CD8-positive, alpha-beta memory T cell (primary cell): ENCODE measurements at regions not wholly inside any gene's neighbourhood (a gene's known extent, or its start where the extent isn't known, plus 50 kb on each side); places are given as distances from the start of the nearest gene placed in this dataset.

ENCODE experiments used
- CTCF ChIA-PET: fragments of 350-600 bp; sonication (Branson Sonifier 250); formaldehyde crosslinking; loops from one replicate; lab custom pipeline; 2021; ENCODE audit warnings: antibody characterized with exemption; lab: Charles Lee
- POLR2A ChIA-PET: fragments of 350-600 bp; sonication (Branson Sonifier 250); formaldehyde crosslinking; loops from one replicate; lab custom pipeline; 2021; ENCODE audit warnings: antibody characterized with exemption; lab: Charles Lee
- DNase-seq, 5 donors: peaks; one replicate each; pipeline versions ENCODE4 v3.0.0 to v3.0.0-alpha.2; 2020 to 2022; ENCODE audit warnings: mixed read lengths in 1 of 5
- H3K27ac ChIP-seq: one replicate; pipeline ENCODE4 v1.7.0; 2013; ENCODE audit warnings: low read depth, mild to moderate bottlenecking, low read length, moderate library complexity
- H3K27me3 ChIP-seq: 2 replicates; pipeline ENCODE4 v1.7.0; 2013; ENCODE audit warnings: low read length, mild to moderate bottlenecking; ENCODE audit not compliant: insufficient read depth, poor library complexity, severe bottlenecking
- H3K36me3 ChIP-seq: 2 replicates; pipeline ENCODE4 v1.7.0; 2013; ENCODE audit warnings: mild to moderate bottlenecking, low read length, moderate library complexity; ENCODE audit not compliant: insufficient read depth
- H3K4me1 ChIP-seq: 2 replicates; pipeline ENCODE4 v1.7.0; 2013; ENCODE audit warnings: mild to moderate bottlenecking, low read length, moderate library complexity; ENCODE audit not compliant: insufficient read depth
- H3K4me3 ChIP-seq: 2 replicates; pipeline ENCODE4 v1.7.0; 2013; ENCODE audit warnings: mild to moderate bottlenecking, low read length
- H3K9me3 ChIP-seq: 2 replicates; pipeline ENCODE4 v1.7.0; 2013; ENCODE audit warnings: mild to moderate bottlenecking, low read length
- H3K27ac Mint-ChIP-seq, 8 donors: one replicate each; pipeline ENCODE4 v1.8.0; 2020 to 2021; ENCODE audit warnings: mixed read lengths in 8 of 8, mild to moderate bottlenecking in 6 of 8, inconsistent platforms in 3 of 8, moderate library complexity in 3 of 8
- H3K27me3 Mint-ChIP-seq, 2 donors: one replicate each; pipeline ENCODE4 v1.8.0; 2020 to 2021; ENCODE audit warnings: mixed read lengths in 2 of 2, mild to moderate bottlenecking in 1 of 2, moderate library complexity in 1 of 2
- H3K36me3 Mint-ChIP-seq, 3 donors: one replicate each; pipeline ENCODE4 v1.8.0; 2020 to 2021; ENCODE audit warnings: mixed read lengths in 3 of 3, inconsistent platforms in 1 of 3, mild to moderate bottlenecking in 1 of 3
- H3K4me1 Mint-ChIP-seq, 3 donors: one replicate each; pipeline ENCODE4 v1.8.0; 2020 to 2021; ENCODE audit warnings: mixed read lengths in 3 of 3, inconsistent platforms in 1 of 3, mild to moderate bottlenecking in 1 of 3
- H3K4me3 Mint-ChIP-seq, 7 donors: one replicate each; pipeline ENCODE4 v1.8.0; 2020 to 2021; ENCODE audit warnings: mixed read lengths in 7 of 7, mild to moderate bottlenecking in 6 of 7, moderate library complexity in 4 of 7, inconsistent platforms in 2 of 7
- H3K9me3 Mint-ChIP-seq, 5 donors: one replicate each; pipeline ENCODE4 v1.8.0; 2020 to 2022; ENCODE audit warnings: mixed read lengths in 5 of 5, mild to moderate bottlenecking in 3 of 5, moderate library complexity in 2 of 5, inconsistent platforms in 1 of 5

- no peak overlapping the region for H3K27ac Mint-ChIP-seq
- Histone ChIP-seq H3K27ac (no peak overlapping the region), H3K4me3 (no peak overlapping the region), H3K4me1 (no peaks in the 10 kb centered on the region), H3K9me3 (no peaks in the 10 kb centered on the region), H3K27me3 (no peaks in the 10 kb centered on the region), H3K36me3 (no peaks in the 10 kb centered on the region)
- no peaks in the 10 kb centered on the region for H3K4me1 Mint-ChIP-seq
- peak in 1 of 5 donors; percentile 30 for DNase-seq
- CTCF ChIA-PET, result no interaction called here
- no peak overlapping the region for H3K4me3 Mint-ChIP-seq
- H3K27me3 Mint-ChIP-seq, result peaks cover 0 to 4% of the 10 kb centered on the region in 2 donors
- no peaks in the 10 kb centered on the region for H3K9me3 Mint-ChIP-seq
- POLR2A ChIA-PET, result no interaction called here
- no peaks in the 10 kb centered on the region for H3K36me3 Mint-ChIP-seq
Observed at GRCh38 chr2:120899771-120900170, 164.1 kb downstream of the GLI2 start.

- H3K4me1 Mint-ChIP-seq, result no peaks in the 10 kb centered on the region
- H3K4me3 ChIP-seq, result no peak overlapping the region
Observed at GRCh38 chr2:120901201-120901600, 165.5 kb downstream of the GLI2 start.

GRCh38 chr2:120902592-120902991 lies 166.9 kb downstream of the GLI2 start:
- Histone ChIP-seq H3K9me3 (no peaks in the 10 kb centered on the region), H3K27me3 (no peaks in the 10 kb centered on the region), H3K36me3 (no peaks in the 10 kb centered on the region), H3K4me1 (no peaks in the 10 kb centered on the region), H3K27ac (no peak overlapping the region), H3K4me3 (no peak overlapping the region)
- H3K4me1 Mint-ChIP-seq, result no peaks in the 10 kb centered on the region
- H3K4me3 Mint-ChIP-seq, result no peak overlapping the region
- H3K36me3 Mint-ChIP-seq, result no peaks in the 10 kb centered on the region
- ChIA-PET CTCF (no interaction called here), POLR2A (no interaction called here)
- DNase-seq, result peak in 1 of 5 donors; percentile 34
- H3K27ac Mint-ChIP-seq, result no peak overlapping the region
- no peaks in the 10 kb centered on the region for H3K9me3 Mint-ChIP-seq
- H3K27me3 Mint-ChIP-seq, result no peaks in the 10 kb centered on the region

More at GRCh38 chr2:120901201-120901600, 165.5 kb downstream of the GLI2 start:
- H3K36me3 Mint-ChIP-seq, result no peaks in the 10 kb centered on the region
- peaks cover 0 to 2% of the 10 kb centered on the region in 2 donors for H3K27me3 Mint-ChIP-seq
- Histone ChIP-seq H3K36me3 (no peaks in the 10 kb centered on the region), H3K9me3 (no peaks in the 10 kb centered on the region), H3K27me3 (no peaks in the 10 kb centered on the region), H3K27ac (no peak overlapping the region), H3K4me1 (no peaks in the 10 kb centered on the region)
- H3K27ac Mint-ChIP-seq, result no peak overlapping the region
- CTCF ChIA-PET, result no interaction called here
- DNase-seq, result peak in 1 of 5 donors; percentile 13
- H3K4me3 Mint-ChIP-seq, result peak overlapping the region in 1 of 7 donors; percentile 20
- POLR2A ChIA-PET, result no interaction called here
- H3K9me3 Mint-ChIP-seq, result no peaks in the 10 kb centered on the region

GRCh38 chr2:120904379-120904778 lies 168.7 kb downstream of the GLI2 start:
- Mint-ChIP-seq H3K4me3 (no peak overlapping the region), H3K27ac (no peak overlapping the region), H3K9me3 (no peaks in the 10 kb centered on the region), H3K27me3 (no peaks in the 10 kb centered on the region), H3K4me1 (no peaks in the 10 kb centered on the region), H3K36me3 (no peaks in the 10 kb centered on the region)
- CTCF ChIA-PET, result no interaction called here
- no peak overlapping the region for H3K4me3 ChIP-seq
- no peaks in the 10 kb centered on the region for H3K9me3 ChIP-seq
- H3K36me3 ChIP-seq, result no peaks in the 10 kb centered on the region
- peak in 1 of 5 donors; percentile 16 for DNase-seq
- H3K27ac ChIP-seq, result no peak overlapping the region
- H3K27me3 ChIP-seq, result no peaks in the 10 kb centered on the region
- POLR2A ChIA-PET, result no interaction called here
- H3K4me1 ChIP-seq, result no peaks in the 10 kb centered on the region

GRCh38 chr2:120904830-120905234 lies 169.2 kb downstream of the GLI2 start:
- Mint-ChIP-seq H3K4me1 (no peaks in the 10 kb centered on the region), H3K36me3 (no peaks in the 10 kb centered on the region), H3K27ac (no peak overlapping the region), H3K4me3 (no peak overlapping the region), H3K9me3 (no peaks in the 10 kb centered on the region), H3K27me3 (no peaks in the 10 kb centered on the region)
- no peaks in the 10 kb centered on the region for H3K4me1 ChIP-seq
- ChIA-PET CTCF (no interaction called here), POLR2A (no interaction called here)
- no peaks in the 10 kb centered on the region for H3K9me3 ChIP-seq
- DNase-seq, result no peak
- no peak overlapping the region for H3K4me3 ChIP-seq
- no peak overlapping the region for H3K27ac ChIP-seq
- no peaks in the 10 kb centered on the region for H3K27me3 ChIP-seq
- no peaks in the 10 kb centered on the region for H3K36me3 ChIP-seq

GRCh38 chr2:120905298-120905697 lies 169.6 kb downstream of the GLI2 start:
- H3K27me3 ChIP-seq, result no peaks in the 10 kb centered on the region
- no peaks in the 10 kb centered on the region for H3K4me1 Mint-ChIP-seq
- no peak overlapping the region for H3K4me3 Mint-ChIP-seq
- no peaks in the 10 kb centered on the region for H3K36me3 ChIP-seq
- H3K27ac ChIP-seq, result no peak overlapping the region
- H3K27ac Mint-ChIP-seq, result no peak overlapping the region
- CTCF ChIA-PET, result no interaction called here
- H3K9me3 ChIP-seq, result no peaks in the 10 kb centered on the region
- no peaks in the 10 kb centered on the region for H3K4me1 ChIP-seq
- H3K9me3 Mint-ChIP-seq, result no peaks in the 10 kb centered on the region
- POLR2A ChIA-PET, result no interaction called here
- DNase-seq, result no peak
- no peak overlapping the region for H3K4me3 ChIP-seq
- H3K36me3 Mint-ChIP-seq, result no peaks in the 10 kb centered on the region
- H3K27me3 Mint-ChIP-seq, result no peaks in the 10 kb centered on the region

GRCh38 chr2:120905824-120906571 lies 170.3 kb downstream of the GLI2 start:
- H3K27me3 Mint-ChIP-seq, result no peaks in the 10 kb centered on the region
- no peak overlapping the region for H3K27ac Mint-ChIP-seq

GRCh38 chr2:120906914-120907313 lies 171.2 kb downstream of the GLI2 start:
- H3K36me3 ChIP-seq, result no peaks in the 10 kb centered on the region
- no peaks in the 10 kb centered on the region for H3K4me1 ChIP-seq
- no peaks in the 10 kb centered on the region for H3K27me3 ChIP-seq
- H3K27ac ChIP-seq, result no peak overlapping the region
- ChIA-PET CTCF (no interaction called here), POLR2A (no interaction called here)
- Mint-ChIP-seq H3K36me3 (no peaks in the 10 kb centered on the region), H3K4me1 (no peaks in the 10 kb centered on the region), H3K9me3 (no peaks in the 10 kb centered on the region), H3K27me3 (no peaks in the 10 kb centered on the region), H3K27ac (no peak overlapping the region), H3K4me3 (peak overlapping the region in 1 of 7 donors; percentile 32)
- DNase-seq, result no peak
- H3K9me3 ChIP-seq, result no peaks in the 10 kb centered on the region
- H3K4me3 ChIP-seq, result no peak overlapping the region

More at GRCh38 chr2:120905824-120906571, 170.3 kb downstream of the GLI2 start:
- H3K9me3 Mint-ChIP-seq, result no peaks in the 10 kb centered on the region
- no peaks in the 10 kb centered on the region for H3K4me1 Mint-ChIP-seq
- Histone ChIP-seq H3K36me3 (no peaks in the 10 kb centered on the region), H3K27me3 (no peaks in the 10 kb centered on the region), H3K4me3 (no peak overlapping the region), H3K9me3 (no peaks in the 10 kb centered on the region), H3K4me1 (no peaks in the 10 kb centered on the region), H3K27ac (no peak overlapping the region)
- no peaks in the 10 kb centered on the region for H3K36me3 Mint-ChIP-seq
- no peak overlapping the region for H3K4me3 Mint-ChIP-seq
- ChIA-PET CTCF (no interaction called here), POLR2A (no interaction called here)
- DNase-seq, result no peak
